ENCODE measurements at regions not wholly inside any gene's neighbourhood (a gene's known extent, or its start where the extent isn't known, plus 50 kb on each side); places are given as distances from the start of the nearest gene placed in this dataset.

DNA sequence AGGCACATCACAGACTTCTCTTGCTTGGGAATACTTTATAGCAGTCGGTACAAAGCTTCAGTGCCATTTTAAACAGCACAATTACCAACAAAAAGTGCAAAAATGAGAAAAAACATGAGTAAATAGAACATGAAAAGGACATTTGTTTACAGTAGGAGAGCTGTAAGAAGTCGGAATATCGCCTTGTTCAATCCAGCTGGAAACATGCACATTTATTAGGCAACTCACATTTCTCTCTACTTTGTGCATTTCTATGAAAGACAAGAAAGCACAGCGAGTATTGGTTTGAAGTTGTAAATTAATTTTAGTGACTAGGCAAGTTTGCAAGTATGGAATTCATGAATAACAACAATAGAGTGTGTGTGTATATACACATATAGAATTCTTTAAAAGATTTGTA lies 484.7 kb downstream of the DACH1 start:
- TF ChIP-seq CTCF (IDR thresholded peaks at IDR 0.05; ENCODE audit: insufficient read depth, low read depth, low read length) = no peak
- TF ChIP-seq EZH2 (IDR thresholded peaks at IDR 0.05; ENCODE audit: insufficient read depth, low read length) = no peak

All from astrocyte (in vitro differentiated cells and primary cell).